ENCODE measurements at regions not wholly inside any gene's neighbourhood (a gene's known extent, or its start where the extent isn't known, plus 50 kb on each side); places are given as distances from the start of the nearest gene placed in this dataset.

GRCh38 chr2:173488861-173489260, 134.2 kb downstream of the CDCA7 start:
- no peak for DNase-seq (ENCODE audit: low spot score)
- Mint-ChIP-seq H3K4me3 (ENCODE audit: unreplicated experiment) (no peak overlapping the region), H3K4me1 (ENCODE audit: unreplicated experiment) (peaks cover 3% of the 10 kb centered on the region), H3K9me3 (ENCODE audit: unreplicated experiment) (no peaks in the 10 kb centered on the region), H3K36me3 (ENCODE audit: low read depth, unreplicated experiment) (no peaks in the 10 kb centered on the region), H3K27me3 (ENCODE audit: unreplicated experiment) (no peaks in the 10 kb centered on the region), H3K27ac (ENCODE audit: unreplicated experiment) (no peak overlapping the region)
- no peak for TF ChIP-seq CTCF (IDR thresholded peaks at IDR 0.05; ENCODE audit: unreplicated experiment)

GRCh38 chr2:173491418-173491817, 136.7 kb downstream of the CDCA7 start:
- Mint-ChIP-seq H3K36me3 (ENCODE audit: low read depth, unreplicated experiment) (no peaks in the 10 kb centered on the region), H3K4me3 (ENCODE audit: unreplicated experiment) (no peak overlapping the region), H3K9me3 (ENCODE audit: unreplicated experiment) (no peaks in the 10 kb centered on the region), H3K27me3 (ENCODE audit: unreplicated experiment) (no peaks in the 10 kb centered on the region), H3K4me1 (ENCODE audit: unreplicated experiment) (peaks cover 3% of the 10 kb centered on the region), H3K27ac (ENCODE audit: unreplicated experiment) (no peak overlapping the region)
- no peak for TF ChIP-seq CTCF (IDR thresholded peaks at IDR 0.05; ENCODE audit: unreplicated experiment)
- no peak for DNase-seq (ENCODE audit: low spot score)

GRCh38 chr2:173493874-173494273, 139.2 kb downstream of the CDCA7 start:
- TF ChIP-seq CTCF (IDR thresholded peaks at IDR 0.05; ENCODE audit: unreplicated experiment), result no peak
- no peaks in the 10 kb centered on the region for H3K36me3 Mint-ChIP-seq (ENCODE audit: low read depth, unreplicated experiment)
- H3K27ac Mint-ChIP-seq (ENCODE audit: unreplicated experiment), result no peak overlapping the region
- no peaks in the 10 kb centered on the region for H3K9me3 Mint-ChIP-seq (ENCODE audit: unreplicated experiment)
- no peaks in the 10 kb centered on the region for H3K4me1 Mint-ChIP-seq (ENCODE audit: unreplicated experiment)
- no peaks in the 10 kb centered on the region for H3K27me3 Mint-ChIP-seq (ENCODE audit: unreplicated experiment)
- no peak overlapping the region for H3K4me3 Mint-ChIP-seq (ENCODE audit: unreplicated experiment)
- no peak for DNase-seq (ENCODE audit: low spot score)

- Mint-ChIP-seq H3K4me1 (ENCODE audit: unreplicated experiment) (no peaks in the 10 kb centered on the region), H3K4me3 (ENCODE audit: unreplicated experiment) (no peak overlapping the region), H3K27ac (ENCODE audit: unreplicated experiment) (no peak overlapping the region), H3K9me3 (ENCODE audit: unreplicated experiment) (no peaks in the 10 kb centered on the region), H3K36me3 (ENCODE audit: low read depth, unreplicated experiment) (no peaks in the 10 kb centered on the region), H3K27me3 (ENCODE audit: unreplicated experiment) (no peaks in the 10 kb centered on the region)
- no peak for TF ChIP-seq CTCF (IDR thresholded peaks at IDR 0.05; ENCODE audit: unreplicated experiment)
- no peak for DNase-seq (ENCODE audit: low spot score)
Measured at GRCh38 chr2:173496746-173497145, 142.1 kb downstream of the CDCA7 start.

- no peak overlapping the region for H3K27ac Mint-ChIP-seq (ENCODE audit: unreplicated experiment)
- no peak overlapping the region for H3K4me3 Mint-ChIP-seq (ENCODE audit: unreplicated experiment)
- no peaks in the 10 kb centered on the region for H3K27me3 Mint-ChIP-seq (ENCODE audit: unreplicated experiment)
- TF ChIP-seq CTCF (IDR thresholded peaks at IDR 0.05; ENCODE audit: unreplicated experiment), result no peak
- peaks cover 3% of the 10 kb centered on the region for H3K36me3 Mint-ChIP-seq (ENCODE audit: low read depth, unreplicated experiment)
- H3K4me1 Mint-ChIP-seq (ENCODE audit: unreplicated experiment), result no peaks in the 10 kb centered on the region
- H3K9me3 Mint-ChIP-seq (ENCODE audit: unreplicated experiment), result peaks cover 5% of the 10 kb centered on the region
- DNase-seq (ENCODE audit: low spot score), result no peak
Measured at GRCh38 chr2:173500953-173501352, 146.3 kb downstream of the CDCA7 start.

Measured in endothelial cell (in vitro differentiated cells).